ENCODE measurements at regions not wholly inside any gene's neighbourhood (a gene's known extent, or its start where the extent isn't known, plus 50 kb on each side); places are given as distances from the start of the nearest gene placed in this dataset.

DNA sequence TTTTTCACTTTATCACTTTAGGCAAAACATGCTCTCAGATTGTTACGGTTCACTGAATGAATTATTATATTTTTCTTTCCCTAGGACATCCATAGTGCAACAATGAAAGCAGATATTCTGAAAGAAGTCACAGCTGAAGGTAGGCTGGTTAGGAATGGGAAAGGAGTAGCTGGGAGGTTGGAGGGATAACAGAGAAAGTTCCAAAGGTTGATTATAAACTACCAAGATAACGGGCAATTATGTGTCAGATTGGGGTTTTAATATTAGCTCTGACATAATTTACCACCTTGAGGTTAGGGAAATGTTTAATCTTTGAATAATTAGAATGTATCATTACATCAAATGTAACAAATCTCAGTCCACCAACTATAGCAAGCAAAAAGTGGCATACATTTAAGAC lies 96.5 kb downstream of the HTR1B start:
- H3K9me1 ChIP-seq (ENCODE audit: control insufficient read depth, extremely low read depth, insufficient read depth, low read length) = no peaks in the 10 kb centered on the region
- no peak overlapping the region for H3K9ac ChIP-seq (ENCODE audit: control insufficient read depth, extremely low read depth, insufficient read depth, low read length)
- H3K27ac ChIP-seq (ENCODE audit: control insufficient read depth, insufficient read depth, low read length) = no peak overlapping the region
- no peaks in the 10 kb centered on the region for H3K36me3 ChIP-seq (ENCODE audit: control insufficient read depth in 2 of 2, extremely low read depth in 1 of 2, insufficient read depth in 2 of 2, low read length in 2 of 2)
- FAIRE-seq = no peak
- peak overlapping the region; percentile 72 for H3K4me2 ChIP-seq (ENCODE audit: control insufficient read depth, extremely low read depth, insufficient read depth, low read depth, low read length)
- peaks cover 2% of the 10 kb centered on the region for H3K9me3 ChIP-seq (ENCODE audit: control insufficient read depth, low read depth, low read length)
- no peaks in the 10 kb centered on the region for H3K4me1 ChIP-seq (ENCODE audit: control insufficient read depth, extremely low read depth, insufficient read depth, low read length)
- peak overlapping the region in 2 of 3 experiments; percentile 27 to 79 for H3K4me3 ChIP-seq (ENCODE audit: control insufficient read depth in 2 of 3, extremely low read depth in 1 of 3, insufficient read depth in 2 of 3, low read depth in 1 of 3, low read length in 3 of 3)
- peaks cover 27% of the 10 kb centered on the region for H3K79me2 ChIP-seq (ENCODE audit: control insufficient read depth, insufficient read depth, low read length)
- H2AFZ ChIP-seq (ENCODE audit: control insufficient read depth, low read length) = no peak overlapping the region
- dilution Hi-C loops (cut with MboI; ENCODE audit: extremely low pct_ligation_motif_present, low sequenced_read_pairs) = no loop called here
- H4K20me1 ChIP-seq (ENCODE audit: control insufficient read depth, extremely low read depth, insufficient read depth, low read length) = no peaks in the 10 kb centered on the region
- no peaks in the 10 kb centered on the region for H3K27me3 ChIP-seq (ENCODE audit: control insufficient read depth, extremely low read depth, insufficient read depth, low read length)
- no peak for DNase-seq (ENCODE audit: low read depth, low spot score)
- TF ChIP-seq, protein P1, sequence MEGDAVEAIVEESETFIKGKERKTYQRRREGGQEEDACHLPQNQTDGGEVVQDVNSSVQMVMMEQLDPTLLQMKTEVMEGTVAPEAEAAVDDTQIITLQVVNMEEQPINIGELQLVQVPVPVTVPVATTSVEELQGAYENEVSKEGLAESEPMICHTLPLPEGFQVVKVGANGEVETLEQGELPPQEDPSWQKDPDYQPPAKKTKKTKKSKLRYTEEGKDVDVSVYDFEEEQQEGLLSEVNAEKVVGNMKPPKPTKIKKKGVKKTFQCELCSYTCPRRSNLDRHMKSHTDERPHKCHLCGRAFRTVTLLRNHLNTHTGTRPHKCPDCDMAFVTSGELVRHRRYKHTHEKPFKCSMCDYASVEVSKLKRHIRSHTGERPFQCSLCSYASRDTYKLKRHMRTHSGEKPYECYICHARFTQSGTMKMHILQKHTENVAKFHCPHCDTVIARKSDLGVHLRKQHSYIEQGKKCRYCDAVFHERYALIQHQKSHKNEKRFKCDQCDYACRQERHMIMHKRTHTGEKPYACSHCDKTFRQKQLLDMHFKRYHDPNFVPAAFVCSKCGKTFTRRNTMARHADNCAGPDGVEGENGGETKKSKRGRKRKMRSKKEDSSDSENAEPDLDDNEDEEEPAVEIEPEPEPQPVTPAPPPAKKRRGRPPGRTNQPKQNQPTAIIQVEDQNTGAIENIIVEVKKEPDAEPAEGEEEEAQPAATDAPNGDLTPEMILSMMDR (optimal IDR thresholded peaks at IDR 0.05 in 1 of 3, IDR thresholded peaks at IDR 0.05 in 1 of 3, conservative IDR thresholded peaks at IDR 0.05 in 1 of 3; ENCODE audit: extremely low read depth in 1 of 3, insufficient read depth in 2 of 3, low read length in 3 of 3) = no peak
- TF ChIP-seq EZH2 (IDR thresholded peaks at IDR 0.05; ENCODE audit: low read length) = no peak

DNA sequence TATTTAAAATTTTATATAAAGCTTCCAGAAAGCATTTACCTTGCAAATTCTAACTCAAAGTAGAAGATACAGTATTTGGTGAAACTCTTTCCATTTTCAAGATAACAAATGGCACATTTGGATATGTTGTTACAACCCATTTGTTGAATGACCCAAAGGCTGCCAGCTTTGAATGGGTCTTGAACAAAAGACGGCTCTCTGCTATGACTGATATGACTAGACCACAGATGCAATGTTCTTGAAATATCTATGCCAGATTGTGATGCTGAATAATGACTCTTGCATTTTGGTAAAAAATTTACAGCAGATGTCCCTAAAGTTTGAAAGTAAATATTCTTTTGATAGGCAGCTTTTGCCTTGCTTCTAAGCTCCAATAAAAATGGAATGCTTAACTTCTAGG lies 99.6 kb downstream of the HTR1B start:
- Histone ChIP-seq H3K27me3 (ENCODE audit: control insufficient read depth, extremely low read depth, insufficient read depth, low read length) (no peaks in the 10 kb centered on the region), H2AFZ (ENCODE audit: control insufficient read depth, low read length) (no peak overlapping the region), H3K9me3 (ENCODE audit: control insufficient read depth, low read depth, low read length) (peaks cover 2% of the 10 kb centered on the region), H3K4me2 (ENCODE audit: control insufficient read depth, extremely low read depth, insufficient read depth, low read depth, low read length) (no peak overlapping the region), H3K9me1 (ENCODE audit: control insufficient read depth, extremely low read depth, insufficient read depth, low read length) (no peaks in the 10 kb centered on the region), H3K79me2 (ENCODE audit: control insufficient read depth, insufficient read depth, low read length) (peaks cover 27% of the 10 kb centered on the region), H4K20me1 (ENCODE audit: control insufficient read depth, extremely low read depth, insufficient read depth, low read length) (no peaks in the 10 kb centered on the region), H3K36me3 (ENCODE audit: control insufficient read depth in 2 of 2, extremely low read depth in 1 of 2, insufficient read depth in 2 of 2, low read length in 2 of 2) (no peaks in the 10 kb centered on the region), H3K4me3 (ENCODE audit: control insufficient read depth in 2 of 3, extremely low read depth in 1 of 3, insufficient read depth in 2 of 3, low read depth in 1 of 3, low read length in 3 of 3) (no peak overlapping the region), H3K4me1 (ENCODE audit: control insufficient read depth, extremely low read depth, insufficient read depth, low read length) (no peaks in the 10 kb centered on the region), H3K27ac (ENCODE audit: control insufficient read depth, insufficient read depth, low read length) (no peak overlapping the region), H3K9ac (ENCODE audit: control insufficient read depth, extremely low read depth, insufficient read depth, low read length) (no peak overlapping the region)
- TF ChIP-seq, protein P1 (optimal IDR thresholded peaks at IDR 0.05 in 1 of 3, IDR thresholded peaks at IDR 0.05 in 1 of 3, conservative IDR thresholded peaks at IDR 0.05 in 1 of 3; ENCODE audit: extremely low read depth in 1 of 3, insufficient read depth in 2 of 3, low read length in 3 of 3) = no peak
- TF ChIP-seq EZH2 (IDR thresholded peaks at IDR 0.05; ENCODE audit: low read length) = no peak
- dilution Hi-C loops (cut with MboI; ENCODE audit: extremely low pct_ligation_motif_present, low sequenced_read_pairs) = no loop called here
- no peak for DNase-seq (ENCODE audit: low read depth, low spot score)
- no peak for FAIRE-seq

All from keratinocyte (primary cell).